Hepatocyte (in vitro differentiated cells): ENCODE measurements at regions not wholly inside any gene's neighbourhood (a gene's known extent, or its start where the extent isn't known, plus 50 kb on each side); places are given as distances from the start of the nearest gene placed in this dataset.

Experiments
- DNase-seq: peaks from one replicate; pipeline ENCODE4 v3.0.0-alpha.2; 2016; ENCODE audit warnings: low spot score
- H2AFZ ChIP-seq: fragments of 200-600 bp; sonication (generic); 2 replicates; pipeline ENCODE4 v1.6.0; 2016; ENCODE audit warnings: antibody characterized with exemption, mild to moderate bottlenecking
- H3K27ac ChIP-seq: fragments of 200-600 bp; sonication (generic); 2 replicates; pipeline ENCODE4 v1.5.1; 2016; ENCODE audit warnings: mild to moderate bottlenecking
- H3K27me3 ChIP-seq: fragments of 200-600 bp; sonication (generic); 2 replicates; pipeline ENCODE4 v1.6.1; 2016
- H3K36me3 ChIP-seq: fragments of 200-600 bp; sonication (generic); replicated peaks from 2 replicates; pipeline ENCODE4 v1.5.1; 2016; ENCODE audit warnings: low read depth; ENCODE audit not compliant: insufficient read depth
- H3K4me1 ChIP-seq: fragments of 200-600 bp; sonication (generic); 2 replicates; pipeline ENCODE4 v1.5.1; 2016; ENCODE audit warnings: mild to moderate bottlenecking, moderate library complexity; ENCODE audit not compliant: insufficient read depth
- H3K4me2 ChIP-seq: fragments of 200-600 bp; sonication (generic); 2 replicates; pipeline ENCODE4 v1.6.0; 2016
- H3K4me3 ChIP-seq: fragments of 200-600 bp; sonication (generic); 2 replicates; pipeline ENCODE4 v1.5.1; 2016; ENCODE audit warnings: mild to moderate bottlenecking
- H3K79me2 ChIP-seq: fragments of 200-600 bp; sonication (generic); 2 replicates; pipeline ENCODE4 v1.6.0; 2017; ENCODE audit warnings: mild to moderate bottlenecking
- H3K9me2 ChIP-seq: fragments of 200-600 bp; sonication (generic); replicated peaks from 2 replicates; pipeline ENCODE4 v1.6.0; 2017; ENCODE audit warnings: mild to moderate bottlenecking; ENCODE audit not compliant: insufficient read depth
- H3K9me3 ChIP-seq: fragments of 200-600 bp; sonication (generic); 2 replicates; pipeline ENCODE4 v1.5.1; 2016; ENCODE audit warnings: low read depth, mild to moderate bottlenecking
- H4K20me1 ChIP-seq: fragments of 200-600 bp; sonication (generic); 2 replicates; pipeline ENCODE4 v1.6.0; 2016; ENCODE audit warnings: mild to moderate bottlenecking; ENCODE audit not compliant: insufficient read depth, poor library complexity, severe bottlenecking
- CTCF ChIP-seq: fragments of 200-600 bp; sonication (generic); IDR thresholded peaks from 2 replicates; pipeline ENCODE4 v1.5.1; 2016; ENCODE audit warnings: antibody characterized with exemption, mild to moderate bottlenecking; ENCODE audit not compliant: poor library complexity
- EZH2 ChIP-seq: fragments of 200-600 bp; sonication (generic); IDR thresholded peaks from 2 replicates; pipeline ENCODE4 v1.6.1; 2016; ENCODE audit warnings: antibody characterized with exemption, mild to moderate bottlenecking, borderline replicate concordance
- EZH2phosphoT487 ChIP-seq: fragments of 200-600 bp; sonication (generic); IDR thresholded peaks from one replicate; pipeline ENCODE4 v1.6.1; 2018; ENCODE audit warnings: antibody characterized with exemption, mild to moderate bottlenecking, low read depth, moderate library complexity; ENCODE audit not compliant: unreplicated experiment, severe bottlenecking
- WGBS: methylation state at CpG from one replicate; pipeline ENCODE4 v1.1.6; 2016; ENCODE audit warnings: low lambda C conversion rate; ENCODE audit errors: missing lambda C conversion rate; 5-methylcytosine and 5-hydroxymethylcytosine counted together

GRCh38 chr10:58976254-58976653, 200.2 kb upstream of the PHYHIPL start:
- 93% methylated on average over 1 of the region's 1 CpG for WGBS

GRCh38 chr10:58979711-58980110, 196.7 kb upstream of the PHYHIPL start:
- Histone ChIP-seq H4K20me1 (no peaks in the 10 kb centered on the region), H3K79me2 (no peaks in the 10 kb centered on the region), H3K4me3 (no peak overlapping the region), H3K27ac (no peak overlapping the region), H3K36me3 (no peaks in the 10 kb centered on the region), H3K4me2 (no peak overlapping the region), H3K27me3 (no peaks in the 10 kb centered on the region), H3K4me1 (no peaks in the 10 kb centered on the region), H3K9me3 (no peaks in the 10 kb centered on the region), H2AFZ (no peak overlapping the region), H3K9me2 (no peaks in the 10 kb centered on the region)
- no peak for DNase-seq
- no peak for TF ChIP-seq CTCF
- TF ChIP-seq EZH2phosphoT487 = no peak
- TF ChIP-seq EZH2 = no peak
- WGBS = 72% methylated on average over 3 of the region's 3 CpGs

More at GRCh38 chr10:58976254-58976653, 200.2 kb upstream of the PHYHIPL start:
- H3K9me2 ChIP-seq = no peaks in the 10 kb centered on the region
- H3K4me3 ChIP-seq = no peak overlapping the region
- H3K27ac ChIP-seq = no peak overlapping the region
- H2AFZ ChIP-seq = no peak overlapping the region
- no peaks in the 10 kb centered on the region for H3K79me2 ChIP-seq
- H3K36me3 ChIP-seq = no peaks in the 10 kb centered on the region
- no peaks in the 10 kb centered on the region for H3K27me3 ChIP-seq
- no peak overlapping the region for H3K4me2 ChIP-seq
- no peaks in the 10 kb centered on the region for H3K4me1 ChIP-seq
- no peaks in the 10 kb centered on the region for H3K9me3 ChIP-seq
- DNase-seq = no peak
- no peaks in the 10 kb centered on the region for H4K20me1 ChIP-seq
- TF ChIP-seq EZH2phosphoT487 (no peak), CTCF (no peak), EZH2 (no peak)

- H3K4me2 ChIP-seq = no peak overlapping the region
- no peaks in the 10 kb centered on the region for H3K4me1 ChIP-seq
- no peak overlapping the region for H2AFZ ChIP-seq
- TF ChIP-seq EZH2phosphoT487 (no peak), EZH2 (no peak), CTCF (no peak)
- no peaks in the 10 kb centered on the region for H3K9me3 ChIP-seq
- H3K9me2 ChIP-seq = no peaks in the 10 kb centered on the region
- 62% methylated on average over 6 of the region's 6 CpGs for WGBS
- H3K27ac ChIP-seq = no peak overlapping the region
- H3K27me3 ChIP-seq = no peaks in the 10 kb centered on the region
- H4K20me1 ChIP-seq = no peaks in the 10 kb centered on the region
- H3K4me3 ChIP-seq = no peak overlapping the region
- no peaks in the 10 kb centered on the region for H3K79me2 ChIP-seq
- no peak for DNase-seq
- no peaks in the 10 kb centered on the region for H3K36me3 ChIP-seq
Measured at GRCh38 chr10:58980826-58981415, 195.5 kb upstream of the PHYHIPL start.

- TF ChIP-seq CTCF (no peak), EZH2 (no peak), EZH2phosphoT487 (no peak)
- 70% methylated on average over 6 of the region's 6 CpGs for WGBS
- Histone ChIP-seq H2AFZ (no peak overlapping the region), H3K27me3 (no peaks in the 10 kb centered on the region), H3K27ac (no peak overlapping the region), H3K4me2 (no peak overlapping the region), H3K4me1 (no peaks in the 10 kb centered on the region), H3K79me2 (no peaks in the 10 kb centered on the region), H3K9me3 (no peaks in the 10 kb centered on the region), H3K9me2 (no peaks in the 10 kb centered on the region), H4K20me1 (no peaks in the 10 kb centered on the region), H3K36me3 (no peaks in the 10 kb centered on the region), H3K4me3 (no peak overlapping the region)
- DNase-seq = no peak
Measured at GRCh38 chr10:58981846-58982245, 194.6 kb upstream of the PHYHIPL start.
